Kidney capillary endothelial cell (primary cell): ENCODE measurements at regions not wholly inside any gene's neighbourhood (a gene's known extent, or its start where the extent isn't known, plus 50 kb on each side); places are given as distances from the start of the nearest gene placed in this dataset.
"Not testable (repeated sequence)": the region's sequence is repeated elsewhere in the genome, so short reads cannot be mapped to it uniquely, and the experiment has no call there.

Source experiments
- DNase-seq: peaks from one replicate; pipeline ENCODE4 v3.0.0-alpha.2; 2018; ENCODE audit warnings: low spot score

DNA sequence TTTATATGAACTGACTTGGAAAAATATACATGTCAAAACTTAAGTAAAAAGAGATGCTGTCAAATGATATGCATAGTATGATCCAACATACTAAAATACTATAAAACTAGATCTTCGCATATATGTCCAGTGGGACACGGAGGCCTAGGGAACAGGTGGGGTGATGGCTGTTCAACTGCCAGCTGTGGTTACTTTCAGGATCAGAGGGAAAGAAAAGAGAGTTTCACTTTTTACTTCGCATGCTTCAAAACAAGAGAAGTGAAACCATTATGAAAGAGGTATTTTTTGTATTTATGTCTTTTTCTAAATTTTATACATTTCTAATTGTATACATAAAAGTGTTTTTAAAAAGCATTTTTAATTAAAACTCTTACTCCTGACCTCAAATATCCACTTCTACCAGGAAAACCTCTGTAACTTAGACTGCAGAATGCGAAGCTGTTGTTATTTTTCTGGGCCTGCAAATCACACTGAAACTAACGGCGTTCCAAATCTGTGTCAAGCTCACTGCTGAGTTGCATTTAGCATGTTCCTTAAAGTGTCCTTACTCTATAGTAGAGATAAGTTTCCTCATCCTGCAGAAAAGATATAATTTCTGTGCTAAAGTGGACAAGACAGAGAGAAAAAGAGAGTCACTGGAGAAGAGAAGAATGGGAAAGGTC is 97.8 kb upstream of the SLC35G4 start:
- DNase-seq = no peak

DNA sequence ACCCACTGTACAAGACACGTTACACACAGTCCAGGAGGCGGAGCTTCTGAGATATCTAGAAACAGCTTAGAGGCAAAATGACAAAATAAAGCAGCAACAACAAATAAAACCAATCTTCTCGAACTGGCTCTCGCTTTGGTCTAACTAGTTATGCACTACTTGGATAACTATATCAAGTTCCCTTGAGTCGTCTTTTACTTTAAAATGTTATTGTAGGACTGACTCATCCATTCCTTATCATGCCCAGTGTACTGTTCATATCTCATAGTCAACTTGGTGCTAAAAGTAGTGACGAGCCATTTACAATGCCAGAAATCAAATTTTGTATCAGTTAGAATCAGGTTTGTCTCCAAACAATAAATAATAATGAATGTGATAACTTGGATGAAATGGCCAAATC is 102.5 kb upstream of the SLC35G4 start:
- DNase-seq = no peak

DNA sequence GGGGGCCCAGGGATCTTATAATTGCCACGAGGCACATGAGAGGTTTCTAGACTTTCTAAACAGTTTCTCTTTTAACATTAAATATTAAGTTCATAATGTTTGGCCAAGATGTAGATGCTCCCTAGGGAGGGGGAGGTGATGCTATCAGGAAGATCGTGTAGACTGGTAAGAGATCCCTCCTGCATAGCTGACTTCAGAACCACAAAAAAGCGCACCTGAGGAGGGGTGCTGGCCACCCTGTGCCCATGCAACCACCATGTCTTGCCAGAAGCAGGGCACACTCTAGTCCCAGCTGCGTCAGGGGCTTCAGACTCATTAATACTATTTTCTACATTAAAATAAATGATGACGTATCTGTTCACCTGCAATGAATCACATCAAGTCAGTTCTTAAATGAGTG is 103.4 kb upstream of the SLC35G4 start:
- no peak for DNase-seq

DNA sequence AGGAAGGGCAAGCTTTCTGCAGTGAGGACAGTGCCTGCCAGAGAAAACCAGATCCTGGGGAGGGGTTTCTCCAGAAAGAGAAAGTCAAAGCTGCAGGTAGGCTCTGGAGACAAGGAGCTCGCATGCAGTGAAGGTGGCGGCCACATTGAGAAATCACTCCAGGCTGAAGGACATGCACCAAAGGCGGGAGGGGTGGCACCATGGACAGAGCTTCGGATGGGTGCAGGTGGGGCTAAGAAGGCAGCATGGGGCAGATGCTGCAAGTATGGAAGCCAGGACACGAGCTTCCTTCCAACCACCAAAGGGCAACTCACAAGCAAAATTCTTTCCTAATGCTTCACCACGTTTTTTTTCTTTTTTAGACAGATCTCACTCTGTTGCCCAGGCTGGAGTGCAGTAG is 104.4 kb upstream of the SLC35G4 start:
- no peak for DNase-seq

DNA sequence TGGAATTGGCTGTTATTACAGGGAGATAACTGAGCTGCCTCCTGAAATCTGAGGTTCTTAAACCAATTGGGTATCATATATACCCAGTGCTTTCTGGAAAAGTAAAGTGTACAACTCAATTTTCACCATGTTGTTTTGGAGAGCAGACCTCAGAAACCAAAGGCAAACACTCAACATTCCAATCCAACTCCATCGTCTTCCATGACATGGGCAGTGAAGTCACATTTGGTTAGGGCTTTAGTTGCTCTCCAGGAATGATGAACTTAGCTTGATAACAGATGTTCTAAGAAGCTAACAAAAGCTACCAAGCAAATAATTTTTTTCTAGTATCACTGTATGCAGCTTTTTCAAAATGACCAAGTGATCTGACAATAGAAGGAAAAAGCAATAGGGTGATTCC is 107.0 kb upstream of the SLC35G4 start:
- DNase-seq = no peak

DNA sequence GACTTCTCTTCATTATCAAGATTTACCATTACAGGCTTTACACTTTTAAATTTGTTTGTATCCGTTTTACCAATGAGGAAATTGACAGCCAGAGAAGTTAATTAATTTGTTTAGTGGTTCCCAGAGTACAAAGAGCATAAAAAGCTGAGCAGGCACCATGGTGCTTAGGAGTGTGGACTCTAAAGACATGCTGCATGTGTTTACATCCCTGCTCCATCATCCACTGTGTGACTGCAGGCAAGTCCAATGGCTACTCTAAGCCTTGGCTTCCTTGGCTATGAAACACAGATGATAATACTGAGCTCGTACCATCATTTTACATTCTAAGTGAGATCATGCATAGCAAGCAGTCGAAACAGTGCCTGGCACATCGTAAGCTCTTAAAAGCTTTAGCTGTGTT is 108.0 kb upstream of the SLC35G4 start:
- DNase-seq = no peak

DNA sequence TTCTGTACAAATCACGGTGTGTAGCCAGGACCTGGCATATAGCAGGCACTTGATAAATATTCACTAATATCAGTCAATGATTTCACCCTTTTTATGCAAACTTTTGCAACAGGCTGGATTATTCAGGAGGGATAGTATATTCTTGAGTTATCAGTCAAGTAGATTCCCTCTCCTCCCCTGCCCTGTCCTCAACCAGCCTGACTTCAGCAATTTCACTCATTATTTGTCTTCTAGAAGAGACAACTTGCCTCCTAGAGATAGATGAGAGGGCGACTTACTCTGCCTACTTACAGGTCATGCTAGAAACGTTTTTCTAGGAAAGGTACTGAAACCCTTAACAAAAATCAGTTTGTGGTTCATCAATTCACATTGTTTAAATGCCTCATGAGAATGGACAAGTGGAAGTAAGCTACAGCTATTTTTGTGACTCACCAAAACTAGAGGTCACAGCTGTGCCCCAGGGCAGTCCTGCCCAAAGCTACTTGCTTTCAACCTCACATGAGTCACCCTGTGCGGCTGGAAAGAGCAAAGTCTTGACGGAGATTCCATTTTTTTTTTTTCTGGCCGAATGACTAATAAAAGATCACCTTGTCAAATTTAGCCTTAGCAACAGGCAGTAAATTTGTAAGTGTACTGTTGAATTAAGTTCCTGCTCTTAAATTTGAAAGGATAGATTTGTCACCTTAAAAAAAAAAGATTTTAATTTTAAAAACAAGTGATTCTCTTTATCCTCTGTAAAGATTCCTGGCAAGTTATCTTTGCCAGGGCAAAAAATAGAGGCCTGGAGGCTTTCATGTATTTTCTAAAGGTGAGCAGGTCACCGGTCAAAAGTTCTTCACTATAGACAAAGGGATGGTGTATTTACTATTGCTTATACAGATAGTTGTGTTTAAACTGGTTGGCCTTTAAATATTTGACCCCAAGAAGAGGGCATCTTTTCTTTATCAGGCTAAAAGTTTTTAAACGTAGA is 109.0 kb upstream of the SLC35G4 start:
- DNase-seq = peak; percentile 89

DNA sequence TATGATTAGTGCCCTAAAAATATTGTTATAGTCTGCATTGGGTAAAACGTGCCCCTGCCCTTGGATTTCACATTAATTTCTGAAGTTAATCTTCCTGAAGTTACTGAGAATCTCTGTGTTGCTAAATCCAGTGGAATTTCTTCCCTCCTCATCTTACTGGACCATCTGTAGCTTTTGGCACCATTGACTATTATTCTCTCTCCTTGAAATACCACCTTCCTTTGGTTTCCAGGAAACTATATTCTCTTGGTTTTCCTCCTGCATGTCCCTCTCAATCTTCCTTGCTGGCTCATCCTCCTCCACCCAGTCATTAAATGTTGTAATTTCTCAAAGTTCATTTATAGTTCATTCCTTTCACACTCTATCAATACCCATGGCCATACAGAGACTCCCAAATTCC is 110.6 kb upstream of the SLC35G4 start:
- no peak for DNase-seq

DNA sequence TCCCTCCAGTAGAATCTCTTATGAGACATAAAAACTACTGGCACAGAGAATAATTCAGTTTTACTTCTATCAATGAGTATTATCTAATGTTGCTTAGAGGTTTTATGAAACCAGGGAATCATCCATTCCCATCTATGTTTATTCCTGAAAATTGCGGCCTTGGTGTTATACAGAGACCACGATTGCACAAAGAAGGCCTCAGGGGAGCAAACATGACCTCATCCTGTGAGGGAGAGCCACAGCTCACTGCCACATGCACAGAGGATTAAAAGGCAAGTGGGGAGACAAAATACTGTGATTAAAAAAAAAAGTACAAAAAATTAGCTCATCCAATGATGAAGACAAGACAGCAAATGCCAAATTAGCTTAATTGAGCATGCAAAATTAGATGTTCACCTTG is 111.8 kb upstream of the SLC35G4 start:
- DNase-seq = no peak

DNA sequence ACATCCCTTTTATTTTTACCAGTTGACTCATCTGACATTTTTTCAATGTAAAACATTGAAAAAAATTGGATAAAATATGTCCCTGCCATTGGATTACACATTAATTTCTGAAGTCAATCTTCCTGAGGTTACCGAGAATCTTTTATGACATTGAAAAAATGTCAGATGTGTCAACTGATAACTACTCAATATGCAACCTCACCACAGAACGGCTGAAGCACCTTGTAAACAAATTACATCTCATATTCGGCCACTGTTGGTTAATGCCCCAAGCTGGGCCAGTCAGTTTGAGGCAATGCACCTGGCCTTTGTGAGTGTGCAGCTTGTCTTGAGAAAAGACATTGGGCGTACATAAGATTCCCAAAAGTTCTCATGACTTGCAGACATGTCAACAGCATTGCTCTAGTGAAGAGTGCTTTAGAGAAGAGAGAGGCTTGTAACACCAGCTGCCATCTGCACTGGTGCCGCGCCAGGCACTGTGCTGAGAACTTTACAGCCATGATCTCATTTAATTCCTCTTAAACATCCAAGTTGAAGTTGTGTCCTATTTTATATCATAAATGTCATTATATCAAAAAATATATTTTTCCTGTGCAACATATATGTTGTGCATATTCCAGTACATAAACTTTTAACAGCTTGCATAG is 112.7 kb upstream of the SLC35G4 start:
- DNase-seq = no peak

DNA sequence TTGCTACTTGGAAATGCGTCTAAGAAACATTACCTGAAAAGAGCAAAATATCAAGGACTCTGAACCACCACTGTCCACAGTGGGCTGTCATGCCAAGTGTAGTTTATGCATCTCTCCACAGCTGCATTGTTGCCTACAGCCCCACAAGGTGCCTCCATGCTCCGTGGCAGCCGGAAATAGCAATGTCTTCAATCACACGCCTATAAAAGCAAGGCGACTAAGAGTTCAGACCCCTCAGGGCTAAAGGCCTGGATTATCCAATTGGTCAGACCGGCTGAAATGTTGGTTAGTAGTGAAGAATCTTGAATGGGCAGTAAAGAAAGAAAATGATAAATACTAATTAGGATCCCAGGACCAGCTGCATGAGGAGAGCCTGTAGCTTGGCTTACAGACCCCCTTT is 114.0 kb upstream of the SLC35G4 start:
- no peak for DNase-seq

DNA sequence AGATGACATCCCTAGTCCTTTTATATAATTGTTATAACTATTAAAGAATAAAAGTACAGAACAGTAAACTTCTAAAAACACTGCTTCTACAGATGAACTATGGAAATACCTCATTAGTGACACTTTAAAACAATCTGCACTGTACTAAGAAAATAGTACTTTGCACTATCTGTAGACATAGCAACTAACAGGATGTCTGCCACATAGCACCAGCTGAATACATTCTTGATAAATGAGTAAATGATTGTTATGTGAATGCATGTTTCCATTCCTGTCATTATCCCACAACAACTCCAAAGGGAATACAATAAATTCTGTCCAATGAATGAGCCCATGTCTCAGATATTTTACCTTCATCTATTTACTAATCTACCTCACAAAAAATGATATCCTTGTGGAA is 115.3 kb upstream of the SLC35G4 start:
- peak; percentile 53 for DNase-seq

DNA sequence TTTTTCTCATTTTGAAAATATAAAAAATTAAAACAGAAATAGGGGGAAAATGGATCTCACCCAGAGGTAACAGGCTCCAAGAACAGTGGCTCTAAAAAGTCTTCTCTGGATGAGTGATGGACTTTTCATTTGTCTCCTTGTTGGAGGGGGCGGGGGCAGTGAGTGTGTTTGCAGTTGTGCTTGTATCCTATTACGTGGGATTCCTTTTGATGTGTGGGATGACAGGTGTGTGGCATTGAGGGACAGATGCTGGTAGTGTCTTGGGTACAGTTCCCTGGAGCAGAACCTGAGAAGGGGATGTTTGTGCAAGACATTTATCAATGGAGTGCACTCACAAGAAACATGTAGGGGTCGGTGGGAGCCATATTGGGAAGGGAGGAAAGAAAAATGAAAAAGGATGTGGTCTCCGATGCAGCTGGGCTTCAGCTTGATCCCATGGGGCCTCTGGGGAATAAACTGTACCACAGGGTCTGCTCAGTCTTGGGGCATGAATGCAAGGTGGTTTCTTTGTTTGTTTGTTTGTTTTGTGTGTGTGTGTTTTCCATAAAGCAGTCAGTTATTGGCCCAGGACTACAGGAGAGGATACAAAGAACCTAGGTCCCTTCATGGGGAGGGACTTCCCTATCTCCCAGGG is 120.0 kb upstream of the SLC35G4 start:
- no peak for DNase-seq

DNA sequence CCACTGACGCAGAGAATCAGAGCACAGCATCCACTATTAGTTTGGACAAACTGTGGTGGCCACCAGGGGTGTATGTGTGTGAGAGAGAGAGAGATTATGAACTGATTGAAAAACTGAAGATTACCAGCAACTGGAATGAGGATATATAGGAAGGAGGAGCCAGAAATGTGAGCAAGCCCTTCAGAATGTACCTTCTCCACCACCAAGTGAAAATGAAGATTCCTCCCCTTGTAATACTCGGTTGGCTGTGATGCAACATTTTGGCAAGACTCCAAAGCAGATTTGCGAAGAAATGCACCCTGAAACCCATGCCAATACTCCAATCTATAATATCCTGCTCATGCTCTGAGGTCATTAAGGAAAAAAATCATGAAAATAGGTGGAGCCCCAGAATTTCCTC is 121.2 kb upstream of the SLC35G4 start:
- DNase-seq = no peak

DNA sequence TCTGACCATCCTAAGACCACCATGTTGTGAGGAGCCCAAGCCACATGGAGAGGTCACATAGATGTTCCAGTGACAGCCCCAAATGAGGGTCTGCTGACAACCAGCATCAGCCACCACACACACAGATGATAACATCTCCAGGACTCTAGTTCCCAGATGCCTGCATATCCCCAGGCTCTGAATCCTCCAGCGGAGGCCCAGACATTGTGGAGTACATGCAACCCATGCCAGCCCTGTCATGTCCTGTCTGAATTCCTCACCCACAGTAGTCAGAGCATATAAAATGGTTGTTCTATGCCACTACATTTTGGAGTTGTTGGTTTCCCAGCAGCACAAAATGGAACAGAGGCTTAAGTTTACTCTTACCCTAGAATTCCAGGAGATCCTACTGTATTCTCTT is 122.0 kb upstream of the SLC35G4 start:
- no peak for DNase-seq

DNA sequence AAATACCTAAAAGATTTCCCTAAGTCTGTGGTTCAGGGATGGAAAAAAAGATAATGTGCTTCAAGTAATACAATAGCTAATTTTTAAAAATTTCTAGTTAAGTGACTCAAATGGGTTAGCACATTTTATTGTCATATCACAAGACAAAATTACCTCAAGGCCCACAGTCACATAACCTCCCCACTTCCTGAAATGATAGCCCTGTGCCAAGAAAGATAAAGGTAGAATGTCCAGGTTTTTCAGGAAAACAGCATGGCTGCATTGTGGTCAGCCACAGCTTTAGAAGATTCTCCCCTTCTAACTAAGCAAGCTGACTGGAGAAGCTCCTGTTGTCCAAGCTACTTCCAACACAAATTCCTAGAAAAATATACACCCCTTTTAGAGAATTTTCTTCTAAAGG is 127.1 kb upstream of the SLC35G4 start:
- no peak for DNase-seq

DNA sequence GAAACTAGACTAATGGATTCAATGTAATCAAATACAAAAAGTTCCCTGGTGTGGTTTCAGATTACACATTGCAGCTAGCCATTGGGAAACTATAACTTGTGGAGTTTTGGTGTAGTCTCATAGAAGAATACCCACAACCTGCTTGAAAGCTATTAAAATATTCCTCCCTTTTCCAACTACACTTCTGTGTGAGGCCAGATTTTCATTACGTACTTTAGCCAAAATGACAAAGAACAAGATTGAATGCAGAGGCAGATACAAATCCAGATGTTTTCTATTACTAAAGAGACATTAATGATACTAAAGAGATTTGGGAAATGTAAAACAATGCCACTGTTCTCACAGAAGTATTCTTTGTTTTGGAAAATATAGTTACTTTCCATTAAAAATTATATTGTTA is 128.7 kb upstream of the SLC35G4 start:
- no peak for DNase-seq

DNA sequence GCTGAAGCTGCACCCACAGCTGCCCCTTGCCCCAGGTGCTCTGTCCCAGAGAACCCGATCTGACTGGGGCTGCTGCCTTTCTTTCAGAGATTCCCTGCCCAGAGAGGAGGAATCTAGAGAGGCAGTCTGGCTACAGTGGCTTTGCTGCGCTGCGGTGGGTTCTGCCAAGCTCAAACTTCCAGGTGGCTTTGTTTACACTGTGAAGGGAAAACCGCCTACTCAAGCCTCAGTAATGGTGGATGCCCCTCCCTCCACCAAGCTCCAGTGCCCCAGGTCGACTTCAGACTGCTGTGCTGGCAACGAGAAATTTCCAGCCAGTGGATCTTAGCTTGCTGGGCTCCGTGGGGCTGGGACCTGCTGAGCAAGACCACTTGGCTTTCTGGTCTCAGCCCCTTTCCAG is 130.4 kb upstream of the SLC35G4 start:
- DNase-seq = not testable (repeated sequence)

DNA sequence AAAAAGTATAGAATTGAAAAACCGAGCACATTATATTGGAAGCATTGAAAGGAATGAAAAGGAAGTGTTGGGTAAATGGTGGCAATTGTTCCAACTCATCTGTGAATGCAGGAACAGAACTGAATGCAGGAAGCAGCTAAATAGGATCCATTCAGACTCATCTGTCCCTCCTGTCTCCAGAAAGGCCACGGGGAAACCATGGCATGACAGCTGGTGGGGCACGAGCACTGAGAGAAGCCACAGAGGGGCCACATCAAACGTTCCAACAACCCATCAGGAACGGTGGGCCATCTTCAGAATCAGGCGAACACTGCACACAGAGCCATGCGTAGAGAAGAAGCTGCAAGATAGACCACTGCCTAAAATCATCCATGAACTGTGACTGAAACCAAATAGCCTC is 138.5 kb upstream of the SLC35G4 start:
- DNase-seq = no peak

DNA sequence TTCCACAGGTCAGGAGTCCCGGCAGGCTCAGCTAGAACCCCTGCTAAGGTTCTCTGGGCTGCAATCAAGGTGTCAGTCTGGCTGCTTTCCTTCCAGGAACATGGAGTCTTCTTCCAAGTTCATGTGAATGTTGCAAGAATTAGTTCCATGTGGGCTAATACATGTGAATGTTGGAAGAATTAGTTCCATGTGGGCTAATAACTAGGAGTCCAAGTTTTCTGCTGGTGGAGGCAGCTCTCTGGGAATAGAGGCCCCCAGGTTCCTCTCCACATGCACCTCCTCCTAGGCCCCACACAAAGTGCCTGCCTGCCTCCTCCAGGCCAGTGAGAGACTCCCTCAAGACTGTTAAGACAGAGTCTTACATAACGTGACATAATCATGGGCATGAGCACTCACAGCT is 140.8 kb upstream of the SLC35G4 start:
- DNase-seq = no peak

DNA sequence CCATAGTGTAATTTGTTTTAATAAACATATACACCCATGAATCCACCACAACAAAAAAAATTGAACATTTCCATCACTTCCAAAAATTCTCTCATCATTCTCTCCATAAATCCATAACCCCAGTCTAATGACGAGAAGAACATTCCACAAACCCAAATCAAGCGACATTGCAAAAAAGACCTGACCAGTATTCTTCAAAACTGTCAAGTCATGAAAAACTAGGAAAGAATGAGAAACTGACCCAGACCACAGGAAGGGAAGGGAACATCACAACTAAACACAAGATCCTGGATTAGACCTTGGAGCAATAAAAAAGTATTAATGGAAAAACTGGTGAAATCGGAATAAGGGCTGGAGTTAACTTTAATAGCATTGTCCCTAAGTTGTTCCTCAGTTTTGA is 141.3 kb upstream of the SLC35G4 start:
- no peak for DNase-seq

DNA sequence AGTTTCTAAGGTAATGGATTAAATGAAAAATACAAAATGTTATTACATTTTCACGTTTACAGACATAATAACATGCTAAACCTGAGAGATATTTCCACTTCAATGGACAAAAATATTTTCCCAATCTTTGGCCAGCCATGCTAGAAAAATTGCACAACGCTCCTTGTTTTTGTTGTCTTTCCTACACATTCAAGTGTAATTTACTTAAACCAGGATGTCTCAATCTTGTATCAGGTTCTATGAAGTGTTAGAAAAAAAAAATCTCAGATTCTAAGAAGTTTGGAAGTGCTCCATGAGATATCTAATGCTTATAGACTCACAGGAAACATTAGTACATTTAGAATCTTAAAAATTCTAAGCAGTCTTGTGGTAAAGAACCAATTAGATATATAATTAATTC is 141.8 kb upstream of the SLC35G4 start:
- DNase-seq = no peak

DNA sequence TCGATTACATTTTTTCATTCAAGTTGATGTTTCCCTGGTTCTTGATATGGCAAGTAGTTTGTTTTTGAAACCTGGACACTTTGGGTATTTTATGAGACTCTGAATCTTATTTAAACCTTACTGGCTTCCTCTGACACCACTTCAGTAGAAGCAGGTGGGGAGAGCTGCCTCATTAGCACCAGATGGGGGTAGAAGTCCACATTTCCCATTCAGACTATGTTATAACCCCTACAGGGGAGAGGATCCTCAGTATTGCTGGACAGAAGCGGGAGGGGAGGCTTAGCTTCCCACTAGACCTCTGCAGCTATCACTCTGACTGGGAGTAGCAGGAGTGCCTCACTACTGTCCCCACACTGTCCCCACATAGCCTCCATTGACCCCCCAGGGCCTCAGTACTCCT is 145.3 kb upstream of the SLC35G4 start:
- no peak for DNase-seq
